ENCODE measurements at regions not wholly inside any gene's neighbourhood (a gene's known extent, or its start where the extent isn't known, plus 50 kb on each side); places are given as distances from the start of the nearest gene placed in this dataset.

DNA sequence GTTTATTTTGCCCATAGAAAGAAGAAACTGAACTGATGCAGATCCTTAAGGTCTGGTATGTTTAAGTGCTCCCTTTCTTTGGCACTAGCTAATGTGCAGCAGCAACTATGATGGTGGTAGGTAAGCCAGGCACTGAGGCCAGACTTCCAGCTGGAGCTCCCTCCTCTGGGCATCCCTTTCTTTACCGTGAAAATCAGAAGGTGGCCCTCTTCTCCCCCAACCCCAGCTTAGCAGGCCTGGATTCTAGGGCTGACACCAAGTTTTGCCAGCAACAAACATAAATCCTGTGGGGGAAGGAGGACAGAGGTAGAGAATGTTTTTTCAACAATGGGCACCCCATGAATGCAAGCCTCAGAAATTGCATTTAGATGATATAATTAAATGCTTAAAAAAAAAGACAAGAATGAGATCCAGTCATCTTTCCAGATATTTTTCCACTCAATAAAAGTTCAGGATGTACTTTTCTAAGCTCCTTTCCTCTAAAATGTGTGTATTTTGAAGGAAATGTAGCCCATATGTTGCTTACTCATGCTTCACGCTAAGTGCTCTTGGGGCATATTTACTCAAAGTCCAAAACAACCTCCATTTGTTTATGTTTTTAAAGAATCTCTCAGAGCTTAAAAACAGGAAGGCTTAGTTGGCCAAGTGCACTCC lies 123.9 kb upstream of the NXT1 start:
- no peaks in the 10 kb centered on the region for H3K27me3 ChIP-seq (ENCODE audit: insufficient read depth, low read depth)
- no peak overlapping the region for H3K9ac ChIP-seq
- no peaks in the 10 kb centered on the region for H4K20me1 ChIP-seq (ENCODE audit: insufficient read depth)
- H3K36me3 ChIP-seq (ENCODE audit: insufficient read depth), result no peaks in the 10 kb centered on the region
- no peak for TF ChIP-seq CTCF (conservative IDR thresholded peaks at IDR 0.05; ENCODE audit: low read depth, low read length)
- no peak overlapping the region for H3K4me2 ChIP-seq
- H3K4me1 ChIP-seq (ENCODE audit: low read depth, poor library complexity, severe bottlenecking), result no peaks in the 10 kb centered on the region
- no peak overlapping the region for H3K4me3 ChIP-seq (IDR thresholded peaks at IDR 0.05; ENCODE audit: insufficient read depth, low read depth, low read length)
- no peak overlapping the region for H3K27ac ChIP-seq
- no peak overlapping the region for H2AFZ ChIP-seq (ENCODE audit: low read depth)
- H3K79me2 ChIP-seq (ENCODE audit: insufficient read depth, low read depth), result no peaks in the 10 kb centered on the region

DNA sequence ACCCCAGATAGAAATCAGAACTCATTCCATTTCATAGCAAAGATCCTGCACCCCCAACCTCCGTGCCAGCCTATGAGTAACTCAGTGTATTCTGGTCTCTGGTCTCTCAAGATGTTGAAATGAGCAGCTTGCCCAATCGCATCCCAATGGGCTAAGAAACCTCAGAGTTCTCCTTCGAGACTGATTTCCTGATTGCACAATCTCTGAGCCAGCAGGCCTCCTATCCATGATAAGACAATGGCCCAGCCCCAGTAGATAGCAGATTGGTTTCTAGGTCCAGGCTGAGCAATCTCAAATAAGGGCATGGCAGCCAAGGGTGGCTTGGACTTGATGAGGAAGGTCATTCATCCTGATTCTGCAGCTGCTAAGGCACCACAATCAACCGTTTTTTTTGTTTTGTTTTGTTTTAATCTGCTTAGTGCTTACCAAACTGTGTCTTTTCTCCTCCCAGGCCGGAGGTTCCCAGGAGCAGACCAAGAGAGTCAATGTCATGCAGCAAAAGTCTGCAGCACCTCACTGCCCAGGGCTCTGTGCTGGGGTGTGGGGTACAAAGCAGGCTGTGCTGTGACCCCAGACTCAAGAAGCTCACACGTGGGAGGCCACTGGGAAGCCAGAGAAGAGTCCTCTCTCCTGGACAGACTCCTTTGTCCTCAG lies 125.1 kb upstream of the NXT1 start:
- H3K27ac ChIP-seq, result no peak overlapping the region
- H3K4me2 ChIP-seq, result no peak overlapping the region
- H3K4me1 ChIP-seq (ENCODE audit: low read depth, poor library complexity, severe bottlenecking), result no peaks in the 10 kb centered on the region
- TF ChIP-seq CTCF (conservative IDR thresholded peaks at IDR 0.05; ENCODE audit: low read depth, low read length), result no peak
- no peaks in the 10 kb centered on the region for H3K36me3 ChIP-seq (ENCODE audit: insufficient read depth)
- no peak overlapping the region for H3K4me3 ChIP-seq (IDR thresholded peaks at IDR 0.05; ENCODE audit: insufficient read depth, low read depth, low read length)
- no peak overlapping the region for H3K9ac ChIP-seq
- H3K27me3 ChIP-seq (ENCODE audit: insufficient read depth, low read depth), result no peaks in the 10 kb centered on the region
- H2AFZ ChIP-seq (ENCODE audit: low read depth), result no peak overlapping the region
- H3K79me2 ChIP-seq (ENCODE audit: insufficient read depth, low read depth), result no peaks in the 10 kb centered on the region
- H4K20me1 ChIP-seq (ENCODE audit: insufficient read depth), result no peaks in the 10 kb centered on the region

- Histone ChIP-seq H3K4me3 (IDR thresholded peaks at IDR 0.05; ENCODE audit: insufficient read depth, low read depth, low read length) (no peak overlapping the region), H4K20me1 (ENCODE audit: insufficient read depth) (no peaks in the 10 kb centered on the region), H2AFZ (ENCODE audit: low read depth) (no peak overlapping the region), H3K27ac (no peak overlapping the region), H3K4me2 (no peak overlapping the region), H3K4me1 (ENCODE audit: low read depth, poor library complexity, severe bottlenecking) (no peaks in the 10 kb centered on the region), H3K27me3 (ENCODE audit: insufficient read depth, low read depth) (no peaks in the 10 kb centered on the region), H3K36me3 (ENCODE audit: insufficient read depth) (no peaks in the 10 kb centered on the region), H3K79me2 (ENCODE audit: insufficient read depth, low read depth) (no peaks in the 10 kb centered on the region), H3K9ac (no peak overlapping the region)
- no peak for TF ChIP-seq CTCF (conservative IDR thresholded peaks at IDR 0.05; ENCODE audit: low read depth, low read length)
These were observed 125.8 kb upstream of the NXT1 start for GRCh38 chr20:23224806-23225205.

DNA sequence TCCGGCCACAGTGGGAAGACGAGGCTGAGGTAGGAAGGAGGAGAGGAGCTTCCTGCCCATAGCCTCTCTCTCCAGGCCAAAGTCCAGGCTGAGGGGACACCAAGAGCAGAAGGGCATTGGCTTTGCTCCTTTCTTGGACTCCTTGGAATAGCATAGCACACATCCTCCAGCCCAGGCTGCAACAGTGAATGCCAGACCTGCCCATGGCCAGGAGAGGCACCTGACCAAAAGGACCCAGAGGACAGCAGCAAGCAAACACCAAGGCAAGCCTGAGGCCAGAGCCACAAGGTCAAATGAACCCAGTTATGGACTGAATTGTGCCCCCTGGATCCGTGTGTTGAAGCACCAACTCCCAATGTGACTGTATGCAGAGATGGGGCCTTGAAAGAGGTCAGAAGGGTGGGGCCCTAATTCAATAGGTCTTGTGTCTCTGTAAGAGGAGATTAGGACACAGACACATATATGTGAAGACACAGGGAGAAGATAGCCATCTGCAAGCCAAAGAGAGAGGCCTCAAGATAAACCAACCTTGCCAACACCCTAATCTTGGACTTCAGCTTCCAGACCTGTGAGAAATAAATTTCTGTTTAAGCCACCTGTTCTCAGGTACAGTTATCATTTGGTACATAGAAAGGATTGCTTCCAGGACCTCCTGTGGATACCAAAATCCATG lies 126.5 kb upstream of the NXT1 start:
- Histone ChIP-seq H3K79me2 (ENCODE audit: insufficient read depth, low read depth) (no peaks in the 10 kb centered on the region), H3K4me1 (ENCODE audit: low read depth, poor library complexity, severe bottlenecking) (no peaks in the 10 kb centered on the region), H3K27ac (no peak overlapping the region), H4K20me1 (ENCODE audit: insufficient read depth) (no peaks in the 10 kb centered on the region), H2AFZ (ENCODE audit: low read depth) (no peak overlapping the region), H3K4me3 (IDR thresholded peaks at IDR 0.05; ENCODE audit: insufficient read depth, low read depth, low read length) (no peak overlapping the region), H3K9ac (no peak overlapping the region), H3K4me2 (no peak overlapping the region), H3K36me3 (ENCODE audit: insufficient read depth) (no peaks in the 10 kb centered on the region), H3K27me3 (ENCODE audit: insufficient read depth, low read depth) (no peaks in the 10 kb centered on the region)
- no peak for TF ChIP-seq CTCF (conservative IDR thresholded peaks at IDR 0.05; ENCODE audit: low read depth, low read length)

Data from KMS-11 (cell line).